Stomach (tissue), 4 donors: ENCODE measurements at regions not wholly inside any gene's neighbourhood (a gene's known extent, or its start where the extent isn't known, plus 50 kb on each side); places are given as distances from the start of the nearest gene placed in this dataset.

ENCODE experiments used
- CTCF ChIP-seq, 7 experiments: fragments of 450-650 bp in 4 of 7; fragments of 200-600 bp in 3 of 7; sonication (generic) in 3 of 7; IDR thresholded peaks; one replicate each; pipeline ENCODE4 v1.5.1; 2016 to 2019; ENCODE audit warnings: antibody characterized with exemption in 7 of 7, control low read depth in 2 of 7, mild to moderate bottlenecking in 1 of 7
- POLR2AphosphoS5 ChIP-seq, 3 donors: sonication (generic); formaldehyde crosslinking; IDR thresholded peaks; one replicate each; pipeline ENCODE4 v1.6.1; 2016; ENCODE audit warnings: antibody characterized with exemption in 3 of 3

- TF ChIP-seq CTCF (IDR thresholded peaks at IDR 0.05) (no peak), POLR2AphosphoS5 (IDR thresholded peaks at IDR 0.05) (no peak)
Measured at GRCh38 chr2:226491112-226491511, 308.5 kb downstream of the IRS1 start.
